Loucy (cell line): ENCODE measurements at regions not wholly inside any gene's neighbourhood (a gene's known extent, or its start where the extent isn't known, plus 50 kb on each side); places are given as distances from the start of the nearest gene placed in this dataset.

Experiments used
- H2AFZ ChIP-seq: fragments of 200-600 bp; sonication (generic); 2 replicates; pipeline ENCODE4 v1.6.0; 2016; ENCODE audit warnings: antibody characterized with exemption, mild to moderate bottlenecking, low read length, moderate library complexity
- H3F3A ChIP-seq: fragments of 200-600 bp; 2 replicates; pipeline ENCODE4 v1.6.0; 2016; ENCODE audit warnings: antibody characterized with exemption, low read depth, mild to moderate bottlenecking
- H3K27me3 ChIP-seq: fragments of 200-600 bp; sonication (generic); 2 replicates; pipeline ENCODE4 v1.6.1; 2014; ENCODE audit warnings: low read length, mild to moderate bottlenecking; ENCODE audit not compliant: insufficient read depth, poor library complexity, severe bottlenecking
- H3K36me3 ChIP-seq: fragments of 200-600 bp; sonication (generic); 2 replicates; pipeline ENCODE4 v1.6.1; 2016; ENCODE audit warnings: low read length; ENCODE audit not compliant: insufficient read depth
- H3K4me1 ChIP-seq: fragments of 200-600 bp; sonication (generic); 2 replicates; pipeline ENCODE4 v1.5.1; 2014; ENCODE audit warnings: low read length, mild to moderate bottlenecking; ENCODE audit not compliant: insufficient read depth, poor library complexity, severe bottlenecking
- H3K4me2 ChIP-seq: fragments of 200-600 bp; sonication (generic); 2 replicates; pipeline ENCODE4 v1.6.0; 2014; ENCODE audit warnings: antibody characterized with exemption, low read length, low read depth, mild to moderate bottlenecking; ENCODE audit not compliant: poor library complexity, severe bottlenecking
- H3K4me3 ChIP-seq: fragments of 200-600 bp; sonication (generic); 2 replicates; pipeline ENCODE4 v1.5.1; 2014; ENCODE audit warnings: low read length, mild to moderate bottlenecking, mixed read lengths; ENCODE audit not compliant: poor library complexity, severe bottlenecking
- H3K79me2 ChIP-seq: fragments of 200-600 bp; sonication (generic); 2 replicates; pipeline ENCODE4 v1.6.1; 2014; ENCODE audit warnings: low read length; ENCODE audit not compliant: insufficient read depth
- H3K9ac ChIP-seq: fragments of 200-600 bp; sonication (generic); 2 replicates; pipeline ENCODE4 v1.6.0; 2014; ENCODE audit warnings: mild to moderate bottlenecking, low read depth, low read length, moderate library complexity; ENCODE audit not compliant: poor library complexity, severe bottlenecking
- H3K9me2 ChIP-seq: fragments of 200-600 bp; sonication (generic); replicated peaks from 2 replicates; pipeline ENCODE4 v1.6.1; 2016; ENCODE audit warnings: low read depth, low read length, mixed read lengths
- H3K9me3 ChIP-seq: fragments of 200-600 bp; sonication (generic); 2 replicates; pipeline ENCODE4 v1.6.1; 2014; ENCODE audit warnings: mild to moderate bottlenecking, antibody characterized with exemption, low read length, low read depth; ENCODE audit not compliant: insufficient read depth
- H4K20me1 ChIP-seq: fragments of 200-600 bp; sonication (generic); 2 replicates; pipeline ENCODE4 v1.6.0; 2014; ENCODE audit warnings: antibody characterized with exemption, low read length, mild to moderate bottlenecking; ENCODE audit not compliant: insufficient read depth, poor library complexity, severe bottlenecking
- CTCF ChIP-seq: fragments of 200-600 bp; sonication (generic); conservative IDR thresholded peaks from 2 replicates; pipeline ENCODE4 v1.5.1; 2014; ENCODE audit warnings: mild to moderate bottlenecking, antibody characterized with exemption, low read length
- EZH2phosphoT487 ChIP-seq: fragments of 200-600 bp; IDR thresholded peaks from 2 replicates; pipeline ENCODE4 v1.6.1; 2018; ENCODE audit warnings: antibody characterized with exemption, mild to moderate bottlenecking, moderate library complexity, borderline replicate concordance

DNA sequence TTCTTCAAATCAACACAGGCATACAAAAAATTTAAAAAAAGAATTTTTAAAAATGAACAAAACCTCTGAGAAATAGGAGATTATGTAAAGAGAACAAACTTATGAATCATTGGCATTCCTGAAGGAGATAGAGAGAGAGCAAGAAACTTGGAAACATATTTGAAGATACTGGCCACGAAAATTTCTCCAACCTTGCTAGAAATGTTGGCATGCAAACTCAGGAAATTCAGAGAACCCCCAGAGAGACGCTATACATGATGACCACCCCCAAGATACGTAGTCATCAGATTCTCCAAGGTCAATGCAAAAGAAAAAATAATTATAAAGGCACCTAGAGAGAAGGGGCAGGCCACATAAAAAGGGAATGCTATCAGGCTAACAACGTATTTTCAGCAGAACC lies 472.5 kb downstream of the MTRR start:
- Histone ChIP-seq H4K20me1 (no peaks in the 10 kb centered on the region), H3K4me1 (no peaks in the 10 kb centered on the region), H3K79me2 (no peaks in the 10 kb centered on the region), H3K9me3 (no peaks in the 10 kb centered on the region), H3K4me2 (no peak overlapping the region), H3K27me3 (no peaks in the 10 kb centered on the region), H3K9ac (no peak overlapping the region), H3K9me2 (no peaks in the 10 kb centered on the region), H3K4me3 (no peak overlapping the region), H2AFZ (no peak overlapping the region), H3K36me3 (no peaks in the 10 kb centered on the region), H3F3A (no peaks in the 10 kb centered on the region)
- TF ChIP-seq EZH2phosphoT487 (no peak), CTCF (no peak)

DNA sequence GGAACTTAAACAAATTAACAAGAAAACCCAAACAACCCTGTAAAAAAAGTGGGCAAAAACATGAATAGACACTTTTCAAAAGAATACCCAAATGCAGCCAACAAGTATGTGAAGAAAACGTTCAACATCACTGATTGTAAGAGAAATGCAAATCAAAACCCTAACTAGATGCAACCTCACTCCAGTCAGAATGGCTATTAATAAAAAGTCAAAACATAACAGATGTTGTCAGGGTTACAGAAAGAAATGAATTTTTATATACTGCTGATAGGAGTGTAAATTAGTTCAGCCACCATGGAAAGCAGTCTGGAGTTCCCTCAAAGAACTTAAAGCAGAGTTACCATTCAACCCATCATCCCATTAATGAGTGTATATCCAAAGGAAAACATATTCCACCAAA lies 479.0 kb downstream of the MTRR start:
- H4K20me1 ChIP-seq, result no peaks in the 10 kb centered on the region
- no peak overlapping the region for H3K4me3 ChIP-seq
- no peaks in the 10 kb centered on the region for H3K4me1 ChIP-seq
- no peaks in the 10 kb centered on the region for H3K27me3 ChIP-seq
- no peaks in the 10 kb centered on the region for H3K9me2 ChIP-seq
- no peaks in the 10 kb centered on the region for H3K9me3 ChIP-seq
- no peak overlapping the region for H3K9ac ChIP-seq
- TF ChIP-seq CTCF, result no peak
- no peak for TF ChIP-seq EZH2phosphoT487
- no peaks in the 10 kb centered on the region for H3K79me2 ChIP-seq
- H3F3A ChIP-seq, result no peaks in the 10 kb centered on the region
- H2AFZ ChIP-seq, result no peak overlapping the region
- no peak overlapping the region for H3K4me2 ChIP-seq
- no peaks in the 10 kb centered on the region for H3K36me3 ChIP-seq

- Histone ChIP-seq H2AFZ (no peak overlapping the region), H3K9ac (no peak overlapping the region), H3K9me2 (no peaks in the 10 kb centered on the region), H3F3A (no peaks in the 10 kb centered on the region), H3K4me2 (no peak overlapping the region), H3K4me3 (no peak overlapping the region), H3K27me3 (no peaks in the 10 kb centered on the region), H3K36me3 (no peaks in the 10 kb centered on the region), H4K20me1 (no peaks in the 10 kb centered on the region), H3K9me3 (no peaks in the 10 kb centered on the region), H3K4me1 (no peaks in the 10 kb centered on the region), H3K79me2 (no peaks in the 10 kb centered on the region)
- no peak for TF ChIP-seq EZH2phosphoT487
- TF ChIP-seq CTCF, result no peak
These were observed 480.9 kb downstream of the MTRR start for GRCh38 chr5:8349855-8350254.
